Astrocyte (in vitro differentiated cells and primary cell): ENCODE measurements at regions not wholly inside any gene's neighbourhood (a gene's known extent, or its start where the extent isn't known, plus 50 kb on each side); places are given as distances from the start of the nearest gene placed in this dataset.

Experiments
- EZH2 ChIP-seq: IDR thresholded peaks from 2 replicates; pipeline ENCODE4 v1.6.1; 2012; ENCODE audit warnings: mild to moderate bottlenecking, low read length, inconsistent platforms; ENCODE audit not compliant: insufficient read depth
- TF ChIP-seq, protein P1 (sequence below): IDR thresholded peaks from 2 replicates; pipeline ENCODE4 v1.5.1; 2011; ENCODE audit warnings: low read depth, mild to moderate bottlenecking, inconsistent platforms, low read length, moderate library complexity; ENCODE audit not compliant: insufficient read depth

DNA sequence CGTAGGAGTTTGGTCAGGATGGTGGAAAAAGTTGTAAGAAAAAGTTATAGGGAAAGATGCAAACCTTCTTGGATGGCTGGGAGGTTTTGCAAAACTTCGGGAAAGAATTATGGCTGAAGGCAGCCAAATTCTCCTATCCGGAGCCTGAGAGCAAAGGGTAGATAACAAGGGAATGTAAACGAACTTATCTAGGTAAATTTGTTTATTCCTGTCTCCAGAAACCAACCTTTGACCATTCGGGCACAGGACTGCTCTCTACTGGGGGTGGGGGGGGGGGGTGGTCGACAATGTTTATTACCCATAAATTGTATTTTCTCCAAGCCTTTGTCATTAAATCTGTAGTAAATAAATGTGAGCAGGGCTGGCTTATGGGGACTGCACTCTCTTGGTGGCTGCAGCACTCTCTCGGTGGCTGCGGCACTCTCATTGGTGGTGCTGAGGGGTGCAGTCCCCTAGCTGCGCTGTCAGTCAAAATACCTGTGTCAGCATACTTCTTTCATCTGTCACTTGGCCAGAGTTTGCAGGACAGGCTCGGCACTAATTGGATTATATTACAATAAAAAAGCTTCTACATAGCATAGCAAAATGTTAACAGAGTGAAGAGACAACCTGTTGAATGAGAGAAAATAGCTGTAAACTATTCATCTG, 827.8 kb downstream of the SH3BGRL start:
- TF ChIP-seq, protein P1, sequence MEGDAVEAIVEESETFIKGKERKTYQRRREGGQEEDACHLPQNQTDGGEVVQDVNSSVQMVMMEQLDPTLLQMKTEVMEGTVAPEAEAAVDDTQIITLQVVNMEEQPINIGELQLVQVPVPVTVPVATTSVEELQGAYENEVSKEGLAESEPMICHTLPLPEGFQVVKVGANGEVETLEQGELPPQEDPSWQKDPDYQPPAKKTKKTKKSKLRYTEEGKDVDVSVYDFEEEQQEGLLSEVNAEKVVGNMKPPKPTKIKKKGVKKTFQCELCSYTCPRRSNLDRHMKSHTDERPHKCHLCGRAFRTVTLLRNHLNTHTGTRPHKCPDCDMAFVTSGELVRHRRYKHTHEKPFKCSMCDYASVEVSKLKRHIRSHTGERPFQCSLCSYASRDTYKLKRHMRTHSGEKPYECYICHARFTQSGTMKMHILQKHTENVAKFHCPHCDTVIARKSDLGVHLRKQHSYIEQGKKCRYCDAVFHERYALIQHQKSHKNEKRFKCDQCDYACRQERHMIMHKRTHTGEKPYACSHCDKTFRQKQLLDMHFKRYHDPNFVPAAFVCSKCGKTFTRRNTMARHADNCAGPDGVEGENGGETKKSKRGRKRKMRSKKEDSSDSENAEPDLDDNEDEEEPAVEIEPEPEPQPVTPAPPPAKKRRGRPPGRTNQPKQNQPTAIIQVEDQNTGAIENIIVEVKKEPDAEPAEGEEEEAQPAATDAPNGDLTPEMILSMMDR: no peak
- TF ChIP-seq EZH2: no peak
